ENCODE measurements at regions not wholly inside any gene's neighbourhood (a gene's known extent, or its start where the extent isn't known, plus 50 kb on each side); places are given as distances from the start of the nearest gene placed in this dataset.

GRCh38 chr2:114175507-114175906 lies 266.9 kb upstream of the DPP10 start:
- H2BK5ac ChIP-seq (ENCODE audit: low read depth, low read length, poor library complexity), result no peak overlapping the region
- H2AFZ ChIP-seq (ENCODE audit: insufficient read depth, low read length, poor library complexity), result no peak overlapping the region
- H3K4me3 ChIP-seq (ENCODE audit: low read depth, low read length), result no peak overlapping the region
- no peak overlapping the region for H3K14ac ChIP-seq (ENCODE audit: low read length)
- no peak overlapping the region for H3K9ac ChIP-seq (ENCODE audit: low read length)
- no peak overlapping the region for H3K23ac ChIP-seq (ENCODE audit: low read length)
- H3K4me1 ChIP-seq (ENCODE audit: control insufficient read depth in 1 of 2, insufficient read depth in 2 of 2, low read length in 2 of 2), result no peaks in the 10 kb centered on the region
- no peaks in the 10 kb centered on the region for H3K27me3 ChIP-seq (ENCODE audit: insufficient read depth, low read length)
- H4K91ac ChIP-seq (ENCODE audit: low read depth, low read length), result no peak overlapping the region
- no peaks in the 10 kb centered on the region for H3K36me3 ChIP-seq (ENCODE audit: control insufficient read depth in 1 of 2, insufficient read depth in 2 of 2, low read length in 2 of 2)
- no peak overlapping the region for H2BK12ac ChIP-seq (ENCODE audit: low read length)
- H4K8ac ChIP-seq (ENCODE audit: low read depth, low read length), result no peak overlapping the region
- H2AK5ac ChIP-seq (ENCODE audit: low read length), result no peak overlapping the region
- no peak overlapping the region for H3K4me2 ChIP-seq (ENCODE audit: low read length)
- no peak overlapping the region for H4K12ac ChIP-seq (ENCODE audit: low read depth, low read length)
- no peak overlapping the region for H3K18ac ChIP-seq (ENCODE audit: low read length)
- no peaks in the 10 kb centered on the region for H3K79me2 ChIP-seq (ENCODE audit: control insufficient read depth, insufficient read depth, low read length, poor library complexity)
- no peaks in the 10 kb centered on the region for H3K9me3 ChIP-seq (ENCODE audit: insufficient read depth, low read depth, low read length)
- no peak overlapping the region for H2BK120ac ChIP-seq (ENCODE audit: insufficient read depth, low read length, poor library complexity)
- H3K79me1 ChIP-seq (ENCODE audit: low read length), result no peaks in the 10 kb centered on the region
- H3K4ac ChIP-seq (ENCODE audit: low read depth, low read length), result no peak overlapping the region
- no CpG with 5 or more reads among the region's 1 CpG for WGBS (ENCODE audit: extremely low coverage, insufficient coverage, insufficient read length)
- DNase-seq, result no peak
- H3K27ac ChIP-seq (ENCODE audit: low read depth, low read length), result no peak overlapping the region

- whole genome bisulfite sequencing (ENCODE audit: extremely low coverage, insufficient coverage, insufficient read length), result no CpG with 5 or more reads among the region's 2 CpGs
Observed at GRCh38 chr2:114185501-114185900, 256.9 kb upstream of the DPP10 start.

GRCh38 chr2:114192362-114192761 lies 250.1 kb upstream of the DPP10 start:
- Histone ChIP-seq H3K4me3 (ENCODE audit: low read depth, low read length) (no peak overlapping the region), H3K18ac (ENCODE audit: low read length) (no peak overlapping the region), H3K79me2 (ENCODE audit: control insufficient read depth, insufficient read depth, low read length, poor library complexity) (no peaks in the 10 kb centered on the region), H3K36me3 (ENCODE audit: control insufficient read depth in 1 of 2, insufficient read depth in 2 of 2, low read length in 2 of 2) (no peaks in the 10 kb centered on the region), H2BK120ac (ENCODE audit: insufficient read depth, low read length, poor library complexity) (no peak overlapping the region), H2BK12ac (ENCODE audit: low read length) (no peak overlapping the region), H2BK5ac (ENCODE audit: low read depth, low read length, poor library complexity) (no peak overlapping the region), H3K14ac (ENCODE audit: low read length) (no peak overlapping the region), H4K12ac (ENCODE audit: low read depth, low read length) (no peak overlapping the region), H3K23ac (ENCODE audit: low read length) (no peak overlapping the region), H4K91ac (ENCODE audit: low read depth, low read length) (no peak overlapping the region), H3K27ac (ENCODE audit: low read depth, low read length) (no peak overlapping the region), H3K4me1 (ENCODE audit: control insufficient read depth in 1 of 2, insufficient read depth in 2 of 2, low read length in 2 of 2) (no peaks in the 10 kb centered on the region), H3K9ac (ENCODE audit: low read length) (no peak overlapping the region), H3K4ac (ENCODE audit: low read depth, low read length) (no peak overlapping the region), H4K8ac (ENCODE audit: low read depth, low read length) (no peak overlapping the region), H3K27me3 (ENCODE audit: insufficient read depth, low read length) (no peaks in the 10 kb centered on the region), H2AK5ac (ENCODE audit: low read length) (no peak overlapping the region), H3K9me3 (ENCODE audit: insufficient read depth, low read depth, low read length) (no peaks in the 10 kb centered on the region), H2AFZ (ENCODE audit: insufficient read depth, low read length, poor library complexity) (no peak overlapping the region), H3K79me1 (ENCODE audit: low read length) (no peaks in the 10 kb centered on the region), H3K4me2 (ENCODE audit: low read length) (no peak overlapping the region)
- DNase-seq, result peak; percentile 46 to 73
- no CpG with 5 or more reads among the region's 5 CpGs for WGBS (ENCODE audit: extremely low coverage, insufficient coverage, insufficient read length)

More at GRCh38 chr2:114185501-114185900, 256.9 kb upstream of the DPP10 start:
- no peak overlapping the region for H4K8ac ChIP-seq (ENCODE audit: low read depth, low read length)
- no peak overlapping the region for H2BK5ac ChIP-seq (ENCODE audit: low read depth, low read length, poor library complexity)
- H3K23ac ChIP-seq (ENCODE audit: low read length), result no peak overlapping the region
- H4K91ac ChIP-seq (ENCODE audit: low read depth, low read length), result no peak overlapping the region
- no peak overlapping the region for H3K14ac ChIP-seq (ENCODE audit: low read length)
- H3K27ac ChIP-seq (ENCODE audit: low read depth, low read length), result no peak overlapping the region
- no peak overlapping the region for H3K4ac ChIP-seq (ENCODE audit: low read depth, low read length)
- H2AK5ac ChIP-seq (ENCODE audit: low read length), result no peak overlapping the region
- H3K9ac ChIP-seq (ENCODE audit: low read length), result no peak overlapping the region
- no peak overlapping the region for H4K12ac ChIP-seq (ENCODE audit: low read depth, low read length)
- no peaks in the 10 kb centered on the region for H3K79me2 ChIP-seq (ENCODE audit: control insufficient read depth, insufficient read depth, low read length, poor library complexity)
- H2BK12ac ChIP-seq (ENCODE audit: low read length), result no peak overlapping the region
- no peaks in the 10 kb centered on the region for H3K9me3 ChIP-seq (ENCODE audit: insufficient read depth, low read depth, low read length)
- no peaks in the 10 kb centered on the region for H3K4me1 ChIP-seq (ENCODE audit: control insufficient read depth in 1 of 2, insufficient read depth in 2 of 2, low read length in 2 of 2)
- no peaks in the 10 kb centered on the region for H3K36me3 ChIP-seq (ENCODE audit: control insufficient read depth in 1 of 2, insufficient read depth in 2 of 2, low read length in 2 of 2)
- H3K27me3 ChIP-seq (ENCODE audit: insufficient read depth, low read length), result no peaks in the 10 kb centered on the region
- no peak for DNase-seq
- H2AFZ ChIP-seq (ENCODE audit: insufficient read depth, low read length, poor library complexity), result no peak overlapping the region
- H3K4me3 ChIP-seq (ENCODE audit: low read depth, low read length), result no peak overlapping the region
- no peaks in the 10 kb centered on the region for H3K79me1 ChIP-seq (ENCODE audit: low read length)
- no peak overlapping the region for H2BK120ac ChIP-seq (ENCODE audit: insufficient read depth, low read length, poor library complexity)
- no peak overlapping the region for H3K4me2 ChIP-seq (ENCODE audit: low read length)
- H3K18ac ChIP-seq (ENCODE audit: low read length), result no peak overlapping the region

GRCh38 chr2:114201781-114202180 lies 240.7 kb upstream of the DPP10 start:
- Histone ChIP-seq H3K18ac (ENCODE audit: low read length) (no peak overlapping the region), H3K27me3 (ENCODE audit: insufficient read depth, low read length) (no peaks in the 10 kb centered on the region), H3K79me1 (ENCODE audit: low read length) (no peaks in the 10 kb centered on the region), H3K4ac (ENCODE audit: low read depth, low read length) (no peak overlapping the region), H4K12ac (ENCODE audit: low read depth, low read length) (no peak overlapping the region), H3K36me3 (ENCODE audit: control insufficient read depth in 1 of 2, insufficient read depth in 2 of 2, low read length in 2 of 2) (no peaks in the 10 kb centered on the region), H2BK5ac (ENCODE audit: low read depth, low read length, poor library complexity) (no peak overlapping the region), H3K27ac (ENCODE audit: low read depth, low read length) (no peak overlapping the region), H3K9ac (ENCODE audit: low read length) (no peak overlapping the region), H3K4me3 (ENCODE audit: low read depth, low read length) (no peak overlapping the region), H3K9me3 (ENCODE audit: insufficient read depth, low read depth, low read length) (no peaks in the 10 kb centered on the region), H3K79me2 (ENCODE audit: control insufficient read depth, insufficient read depth, low read length, poor library complexity) (no peaks in the 10 kb centered on the region), H2AK5ac (ENCODE audit: low read length) (no peak overlapping the region), H3K4me2 (ENCODE audit: low read length) (no peak overlapping the region), H3K14ac (ENCODE audit: low read length) (no peak overlapping the region), H3K23ac (ENCODE audit: low read length) (no peak overlapping the region), H2BK12ac (ENCODE audit: low read length) (no peak overlapping the region), H2BK120ac (ENCODE audit: insufficient read depth, low read length, poor library complexity) (no peak overlapping the region), H4K8ac (ENCODE audit: low read depth, low read length) (no peak overlapping the region), H4K91ac (ENCODE audit: low read depth, low read length) (no peak overlapping the region), H3K4me1 (ENCODE audit: control insufficient read depth in 1 of 2, insufficient read depth in 2 of 2, low read length in 2 of 2) (no peaks in the 10 kb centered on the region), H2AFZ (ENCODE audit: insufficient read depth, low read length, poor library complexity) (no peak overlapping the region)
- no peak for DNase-seq
- WGBS (ENCODE audit: extremely low coverage, insufficient coverage, insufficient read length), result no CpG with 5 or more reads among the region's 3 CpGs

Measured in trophoblast cell (in vitro differentiated cells and primary cell).